ENCODE measurements at regions not wholly inside any gene's neighbourhood (a gene's known extent, or its start where the extent isn't known, plus 50 kb on each side); places are given as distances from the start of the nearest gene placed in this dataset.

GRCh38 chr17:71011391-71011790 is 842.1 kb downstream of the KCNJ2 start:
- no peak for TF ChIP-seq CTCF (IDR thresholded peaks at IDR 0.05; ENCODE audit: low read length)
- no peak for TF ChIP-seq EZH2 (IDR thresholded peaks at IDR 0.05; ENCODE audit: borderline replicate concordance, low read length)

Data from OCI-LY1 (cell line).